G401 (cell line): ENCODE measurements at regions not wholly inside any gene's neighbourhood (a gene's known extent, or its start where the extent isn't known, plus 50 kb on each side); places are given as distances from the start of the nearest gene placed in this dataset.
A peak's percentile ranks its signal among the peaks of the same experiment; 100 is the strongest.

Experiments used
- DNase-seq: peaks from one replicate; pipeline ENCODE4 v3.0.0-alpha.2; 2015; ENCODE audit warnings: low spot score
- in situ Hi-C: cut with HindIII; loops from 2 replicates; pipeline ENCODE4 v1.10.0; 2016; ENCODE audit warnings: low sequenced_read_pairs, mixed read lengths

GRCh38 chr15:94107652-94108051 is 123.7 kb upstream of the MCTP2 start:
- in situ Hi-C loops, result no loop called here
- DNase-seq, result no peak

DNA sequence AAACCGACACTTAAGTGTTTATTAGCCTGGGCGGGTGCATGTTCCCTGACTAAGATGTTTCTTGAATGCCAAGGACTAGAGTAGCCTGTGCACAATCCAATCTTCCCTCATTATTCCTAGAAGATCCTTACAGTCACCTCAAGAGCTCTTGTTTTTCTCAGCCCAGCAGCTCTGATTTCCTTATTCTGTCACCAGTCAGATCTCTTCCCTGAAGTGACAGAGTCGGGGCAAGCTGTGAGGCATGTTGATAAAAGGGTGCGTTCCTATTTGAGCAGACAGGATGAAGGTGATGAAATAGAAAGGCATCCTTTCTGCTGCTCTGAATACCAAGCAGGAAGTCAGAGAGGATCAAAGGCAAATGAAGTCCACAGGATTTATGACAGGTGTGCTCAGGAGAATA is 125.6 kb upstream of the MCTP2 start:
- in situ Hi-C loops, result no loop called here
- DNase-seq, result no peak

DNA sequence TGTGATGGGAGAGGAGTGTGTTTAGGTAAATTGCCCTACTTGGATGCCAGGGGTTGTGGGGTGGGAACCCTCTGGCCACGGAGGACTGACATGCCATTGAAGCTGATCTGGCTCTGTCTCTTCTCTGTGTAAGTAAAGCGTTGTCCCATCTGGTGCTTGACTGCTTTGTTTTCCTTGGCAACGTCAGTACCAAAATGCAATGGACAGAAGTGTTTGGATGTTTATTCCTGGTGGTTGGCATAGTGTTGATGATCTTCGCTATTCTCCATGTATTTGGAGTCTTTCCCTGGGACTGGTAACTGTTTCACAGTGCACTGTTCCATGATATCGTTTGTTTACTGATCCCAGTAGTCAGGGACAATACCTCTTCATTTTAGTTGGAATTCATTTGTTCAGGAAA is 130.5 kb upstream of the MCTP2 start:
- in situ Hi-C loops, result no loop called here
- no peak for DNase-seq

DNA sequence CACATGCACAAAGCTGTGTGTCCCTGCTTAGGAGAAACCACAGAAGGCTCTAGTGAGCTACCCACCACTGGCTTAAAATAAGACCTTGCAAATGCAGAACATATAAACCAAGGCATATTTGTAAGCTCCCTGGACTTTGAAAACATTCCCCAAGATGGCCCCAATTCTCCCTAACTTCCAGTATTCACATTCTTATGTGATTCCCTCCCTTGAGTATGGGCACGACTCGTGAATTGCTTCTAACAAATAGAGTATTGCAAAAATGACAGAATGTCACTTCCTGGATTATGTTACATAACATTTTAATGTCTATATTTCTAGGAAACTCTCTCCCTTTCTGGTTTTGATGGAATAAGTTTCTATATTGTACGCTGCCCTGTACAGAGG is 131.8 kb upstream of the MCTP2 start:
- DNase-seq, result no peak
- in situ Hi-C loops, result no loop called here

GRCh38 chr15:94098921-94099573 is 132.3 kb upstream of the MCTP2 start:
- in situ Hi-C loops, result no loop called here
- no peak for DNase-seq

- in situ Hi-C loops, result no loop called here
- DNase-seq, result no peak
Observed at GRCh38 chr15:94097552-94097951, 133.8 kb upstream of the MCTP2 start.

GRCh38 chr15:94094310-94094709 is 137.1 kb upstream of the MCTP2 start:
- no peak for DNase-seq
- in situ Hi-C loops, result no loop called here

DNA sequence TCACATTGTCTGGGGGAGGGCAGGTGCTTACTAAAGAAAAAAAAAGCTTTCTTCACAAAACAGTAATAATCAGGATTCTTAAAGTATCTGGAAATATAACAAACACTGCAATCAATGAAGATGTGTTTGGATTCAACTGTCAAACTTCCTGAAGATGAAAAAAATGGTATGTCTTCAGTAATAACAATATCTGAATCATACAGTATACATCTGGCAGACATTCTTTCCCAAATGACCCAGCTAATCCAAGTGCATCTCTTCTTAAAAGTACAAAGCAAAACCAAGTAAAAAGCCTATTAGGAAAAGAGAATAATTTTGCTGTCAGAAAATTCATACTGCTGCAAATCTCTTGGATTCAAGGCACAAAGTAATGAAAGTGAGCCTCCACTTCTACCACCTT is 145.0 kb upstream of the MCTP2 start:
- DNase-seq, result no peak
- in situ Hi-C loops, result no loop called here

DNA sequence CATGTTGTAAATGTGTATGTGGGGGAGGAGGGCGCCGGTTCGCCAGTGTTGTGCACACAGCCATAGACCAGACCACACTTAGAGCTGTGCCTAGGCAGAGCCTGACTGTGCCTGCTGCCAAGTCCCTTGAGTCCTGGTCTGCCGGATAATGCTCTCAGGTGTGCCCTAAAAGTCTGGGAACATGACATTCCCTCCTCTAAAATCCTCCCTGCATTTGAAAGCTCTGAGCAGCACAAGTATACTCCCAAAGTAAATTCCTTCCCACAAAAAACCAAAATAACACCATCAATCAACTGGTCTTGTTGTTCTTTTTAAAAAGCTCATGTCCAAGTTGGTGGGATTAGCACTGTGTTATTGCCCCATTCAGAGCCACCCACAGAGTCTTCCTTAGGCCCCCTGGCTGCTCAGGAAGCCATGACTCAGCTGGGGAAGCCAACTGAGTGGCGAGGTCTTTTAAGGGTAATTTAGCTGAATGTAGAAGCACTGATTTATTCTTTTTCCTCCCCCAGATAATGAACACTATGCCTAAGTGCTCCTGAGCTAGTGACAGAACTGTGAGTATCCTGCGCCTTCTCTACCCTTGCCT is 147.8 kb upstream of the MCTP2 start:
- in situ Hi-C loops, result no loop called here
- DNase-seq, result no peak

DNA sequence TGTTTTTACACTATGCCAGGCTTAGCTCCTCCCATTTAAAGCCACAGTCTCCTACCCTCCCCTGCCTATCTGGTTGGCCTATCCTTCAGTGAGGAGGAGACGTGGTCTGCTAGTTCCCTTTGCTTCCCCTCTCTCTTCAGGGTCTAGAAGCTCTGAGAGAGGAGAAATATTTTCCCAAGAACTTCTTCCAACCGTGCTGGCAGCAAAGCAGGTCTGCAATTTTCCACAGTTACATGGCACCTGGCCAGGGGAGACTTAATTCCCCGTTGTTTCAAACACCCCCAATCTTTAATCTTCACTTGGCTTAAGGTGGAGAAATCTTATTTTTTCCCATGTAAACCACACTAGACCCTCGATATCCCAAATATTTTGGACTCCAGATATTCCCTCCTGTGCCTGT is 149.5 kb upstream of the MCTP2 start:
- DNase-seq, result no peak
- in situ Hi-C loops, result no loop called here

- in situ Hi-C loops, result no loop called here
- DNase-seq, result no peak
Observed at GRCh38 chr15:94080989-94081605, 150.3 kb upstream of the MCTP2 start.

- no peak for DNase-seq
Observed at GRCh38 chr15:94080416-94080815, 150.9 kb upstream of the MCTP2 start.

GRCh38 chr15:94079968-94080367 is 151.4 kb upstream of the MCTP2 start:
- no peak for DNase-seq
- in situ Hi-C loops, result no loop called here

More at GRCh38 chr15:94080416-94080815, 150.9 kb upstream of the MCTP2 start:
- in situ Hi-C loops, result no loop called here

DNA sequence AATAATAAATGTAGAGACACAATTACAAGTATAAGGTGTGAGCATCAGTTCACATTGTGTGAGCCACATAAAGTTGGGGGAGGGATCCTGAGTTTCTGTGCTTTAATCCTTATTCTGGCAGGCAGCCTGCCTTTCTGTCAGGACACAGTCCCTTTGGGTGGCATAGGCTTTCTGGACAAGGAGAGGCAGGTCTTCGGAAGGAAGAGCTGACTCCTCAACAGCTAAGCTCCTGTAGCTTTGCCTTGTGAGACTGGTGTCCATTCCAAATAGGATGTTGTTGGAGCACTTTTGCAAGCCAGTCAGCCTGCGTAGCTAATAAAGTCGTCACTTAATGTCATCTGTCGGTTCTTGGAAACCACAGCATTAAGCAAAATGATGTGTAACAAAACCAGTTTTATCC is 151.9 kb upstream of the MCTP2 start:
- in situ Hi-C loops, result no loop called here

DNA sequence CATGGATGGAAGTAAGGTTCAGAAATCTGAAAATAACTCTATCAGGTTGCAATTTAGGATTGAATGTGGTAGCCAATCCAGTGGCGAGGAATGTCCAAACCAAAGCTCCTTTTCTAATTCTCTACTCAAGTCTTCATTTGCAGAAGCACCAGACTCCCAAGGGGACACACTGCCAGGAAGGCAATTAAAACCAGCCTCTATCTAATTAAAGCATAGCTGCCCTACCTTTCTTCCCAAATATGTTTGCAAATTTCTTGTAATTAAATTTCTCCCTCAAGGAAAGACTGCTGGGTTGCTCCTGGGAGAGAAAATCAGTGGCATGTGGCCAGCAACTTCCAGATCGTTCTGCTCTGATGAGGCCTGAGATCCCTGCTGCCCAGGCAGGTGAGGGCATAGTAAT is 153.4 kb upstream of the MCTP2 start:
- DNase-seq, result peak; percentile 6
- in situ Hi-C loops, result no loop called here

More for the DNA sequence above, 151.9 kb upstream of the MCTP2 start:
- no peak for DNase-seq

DNA sequence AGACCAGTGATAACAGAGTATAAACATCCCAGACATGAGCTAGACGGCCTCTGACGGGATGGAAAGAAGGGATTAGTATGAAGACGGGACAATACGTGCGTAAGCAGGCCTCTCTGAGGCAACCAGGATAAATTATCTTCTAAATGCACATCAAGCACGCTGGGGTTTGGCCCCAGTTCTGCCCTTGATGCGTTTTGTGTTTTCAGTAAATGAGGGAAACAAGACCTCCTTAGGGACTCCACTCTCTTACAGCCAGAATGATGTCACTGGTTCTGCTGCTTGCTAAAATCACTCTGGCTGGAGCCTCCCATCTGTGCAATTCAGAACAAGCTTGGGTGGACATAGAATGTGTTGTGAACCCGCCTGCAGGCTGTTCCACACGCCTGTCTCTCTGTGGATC is 156.0 kb upstream of the MCTP2 start:
- peak; percentile 3 for DNase-seq
- in situ Hi-C loops, result no loop called here

DNA sequence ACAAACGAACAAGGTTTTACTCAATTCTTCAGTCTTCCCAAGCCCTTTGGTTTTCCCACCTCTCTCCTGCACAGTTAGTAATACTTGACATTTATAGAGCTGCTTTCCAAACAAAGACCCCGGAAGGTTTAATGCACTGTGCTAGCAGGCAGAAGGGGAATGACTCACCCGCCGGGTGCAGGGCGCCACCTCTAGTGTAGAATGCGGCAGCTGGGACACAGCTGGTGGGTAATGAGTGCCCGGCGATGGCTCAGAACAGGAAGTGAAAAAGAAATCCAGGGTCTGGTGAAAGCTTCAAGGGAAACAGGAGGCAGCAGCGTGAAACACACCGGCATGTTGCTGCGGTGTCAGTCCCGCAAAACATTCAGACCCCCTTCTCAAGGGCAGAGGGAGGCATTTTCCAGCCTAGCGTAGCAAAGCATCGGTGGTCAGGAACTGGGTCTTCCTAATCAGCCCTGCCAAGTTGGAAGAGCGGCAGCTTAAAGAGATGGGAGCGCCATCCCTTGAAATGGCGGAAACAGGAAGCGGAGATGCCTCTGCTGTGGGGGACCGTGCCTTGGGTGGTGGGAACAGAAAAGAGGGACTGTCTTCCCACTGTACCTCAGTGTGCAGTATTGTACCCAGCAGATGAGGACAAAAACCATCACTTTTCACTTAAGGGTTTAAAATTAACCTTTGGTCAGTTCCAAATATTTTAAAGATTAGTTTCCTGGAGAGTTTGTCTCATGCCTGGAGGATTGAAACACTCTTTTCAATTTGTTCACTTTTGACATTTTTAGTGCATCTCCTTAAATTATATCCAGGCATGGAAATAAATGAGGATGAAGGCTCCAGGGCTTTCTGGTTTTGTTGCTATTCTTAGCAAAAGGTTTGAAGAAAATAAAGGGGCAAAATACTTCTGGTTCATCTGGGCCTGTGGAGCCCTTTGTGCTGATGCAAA is 160.7 kb upstream of the MCTP2 start:
- DNase-seq, result no peak
- in situ Hi-C loops, result no loop called here

- in situ Hi-C loops, result no loop called here
- DNase-seq, result no peak
Observed at GRCh38 chr15:94069844-94070243, 161.5 kb upstream of the MCTP2 start.

GRCh38 chr15:94066811-94067210 is 164.6 kb upstream of the MCTP2 start:
- no peak for DNase-seq
- in situ Hi-C loops, result no loop called here

- in situ Hi-C loops, result no loop called here
- no peak for DNase-seq
Observed at GRCh38 chr15:94066046-94066445, 165.3 kb upstream of the MCTP2 start.
